HCT116 (cell line): ENCODE measurements at regions not wholly inside any gene's neighbourhood (a gene's known extent, or its start where the extent isn't known, plus 50 kb on each side); places are given as distances from the start of the nearest gene placed in this dataset.

Experiments used
- ATAC-seq: fragments of 200-7000 bp; cut with Tn5 transposase; 2 replicates; pipeline ENCODE4 v1.9.1; 2020; ENCODE audit warnings: mild to moderate bottlenecking, moderate library complexity
- BruUV-seq: library from RNA; stranded (reverse); fragments of 400-500 nt; replicated peaks from 2 replicates; lab custom pipeline; 2021; lab: Mats Ljungman, UMichigan
- CTCF ChIA-PET: fragments of 300-600 bp; sonication (Branson Sonifier 250); formaldehyde crosslinking; loops from one replicate; lab custom pipeline; 2021; ENCODE audit warnings: antibody characterized with exemption; lab: Charles Lee
- POLR2A ChIA-PET: fragments of 300-600, 350-600 bp; sonication (Branson Sonifier 250); formaldehyde crosslinking; loops from one replicate; lab custom pipeline; 2021; ENCODE audit warnings: antibody characterized with exemption; lab: Charles Lee
- RAD21 ChIA-PET, 2 experiments: fragments of 300-600 bp; sonication (Branson Sonifier 250); formaldehyde crosslinking; loops; one replicate each; lab custom pipeline; 2023; ENCODE audit warnings: low total read pairs in 2 of 2; ENCODE audit not compliant: uncharacterized antibody in 2 of 2, unreplicated experiment in 2 of 2, low non-redundant PET in 1 of 2; lab: Charles Lee
- DNase-seq: peaks from one replicate; pipeline ENCODE4 v3.0.0-alpha.2; 2010; ENCODE audit warnings: low read depth, low spot score
- H2AFZ ChIP-seq: fragments of 200-600 bp; shearing (Covaris generic), sonication (generic); 2 replicates; pipeline ENCODE4 v1.6.1; 2017; ENCODE audit warnings: low read depth, mixed run types, mixed read lengths, antibody characterized with exemption, low read length; ENCODE audit not compliant: poor library complexity, severe bottlenecking
- H3K27ac ChIP-seq: 2 replicates; pipeline ENCODE4 v1.5.1; 2012; ENCODE audit warnings: low read depth, low read length
- H3K27me3 ChIP-seq: fragments of 200-600 bp; sonication (generic); 2 replicates; pipeline ENCODE4 v1.6.1; 2016; ENCODE audit warnings: mixed run types, low read length, mixed read lengths; ENCODE audit not compliant: insufficient read depth
- H3K36me3 ChIP-seq, 2 experiments: fragments of 200-500 bp in 1 of 2; fragments of 200-600 bp in 1 of 2; sonication (Bioruptor generic) in 1 of 2; sonication (generic) in 1 of 2; 2 replicates each; pipeline versions ENCODE4 v1.5.1 to v1.6.1; 2014 to 2016; ENCODE audit warnings: low read length in 2 of 2, inconsistent platforms in 1 of 2, mixed read lengths in 1 of 2, mixed run types in 1 of 2; ENCODE audit not compliant: insufficient read depth in 2 of 2, control insufficient read depth in 1 of 2
- H3K4me1 ChIP-seq, 2 experiments: fragments of 200-600 bp in 1 of 2; sonication (generic) in 1 of 2; 2 replicates each; pipeline versions ENCODE4 v1.5.1 to v1.6.1; 2012 to 2017; ENCODE audit warnings: low read length in 2 of 2, inconsistent platforms in 1 of 2, mild to moderate bottlenecking in 1 of 2, mixed read lengths in 1 of 2, mixed run types in 1 of 2, moderate library complexity in 1 of 2; ENCODE audit not compliant: insufficient read depth in 2 of 2, control insufficient read depth in 1 of 2
- H3K4me2 ChIP-seq: fragments of 200-600 bp; sonication (generic); 2 replicates; pipeline ENCODE4 v1.6.1; 2017; ENCODE audit warnings: mixed run types, low read length, mixed read lengths
- H3K4me3 ChIP-seq, 2 experiments: fragments of 200-600 bp in 1 of 2; sonication (generic) in 1 of 2; replicated peaks in 1 of 2; 2 replicates each; pipeline ENCODE4 v1.5.1; 2011 to 2016; ENCODE audit warnings: low read length in 2 of 2, control low read depth in 1 of 2, low read depth in 1 of 2, mild to moderate bottlenecking in 1 of 2, mixed read lengths in 1 of 2, mixed run types in 1 of 2
- H3K79me2 ChIP-seq: fragments of 200-600 bp; sonication (generic); 2 replicates; pipeline ENCODE4 v1.6.1; 2017; ENCODE audit warnings: mild to moderate bottlenecking, mixed run types, low read length, moderate library complexity, mixed read lengths; ENCODE audit not compliant: insufficient read depth
- H3K9ac ChIP-seq: fragments of 200-600 bp; sonication (generic); 2 replicates; pipeline ENCODE4 v1.6.1; 2016; ENCODE audit warnings: low read length, mixed read lengths
- H3K9me2 ChIP-seq: fragments of 200-600 bp; sonication (generic), shearing (Covaris generic); 2 replicates; pipeline ENCODE4 v1.6.1; 2017; ENCODE audit warnings: mixed run types, mild to moderate bottlenecking, moderate library complexity; ENCODE audit not compliant: insufficient read depth
- H3K9me3 ChIP-seq, 2 experiments: fragments of 200-500 bp in 1 of 2; fragments of 200-600 bp in 1 of 2; sonication (Bioruptor generic) in 1 of 2; sonication (generic) in 1 of 2; 2 replicates each; pipeline ENCODE4 v1.6.1; 2014 to 2017; ENCODE audit warnings: low read length in 2 of 2, mixed read lengths in 2 of 2, inconsistent platforms in 1 of 2, low read depth in 1 of 2, mild to moderate bottlenecking in 1 of 2, mixed run types in 1 of 2, moderate library complexity in 1 of 2; ENCODE audit not compliant: control insufficient read depth in 1 of 2, insufficient read depth in 1 of 2
- H4K20me1 ChIP-seq: fragments of 200-600 bp; sonication (generic), shearing (Covaris generic); 2 replicates; pipeline ENCODE4 v1.6.1; 2017; ENCODE audit warnings: mixed run types, mild to moderate bottlenecking, moderate library complexity; ENCODE audit not compliant: insufficient read depth
- CBX3 ChIP-seq: IDR thresholded peaks from 2 replicates; pipeline ENCODE4 v1.6.1; 2012; ENCODE audit warnings: low read depth
- CEBPB ChIP-seq: IDR thresholded peaks from 2 replicates; pipeline ENCODE4 v1.6.1; 2012; ENCODE audit warnings: low read depth
- ELF1 ChIP-seq: IDR thresholded peaks from 2 replicates; pipeline ENCODE4 v1.6.1; 2012; ENCODE audit warnings: low read depth, borderline replicate concordance
- EZH2 ChIP-seq: fragments of 200-600 bp; sonication (generic); IDR thresholded peaks from 2 replicates; pipeline ENCODE4 v1.6.1; 2017; ENCODE audit warnings: antibody characterized with exemption, mixed run types
- EZH2phosphoT487 ChIP-seq: fragments of 200-600 bp; IDR thresholded peaks from 2 replicates; pipeline ENCODE4 v1.6.1; 2018; ENCODE audit warnings: antibody characterized with exemption, borderline replicate concordance
- JUND ChIP-seq: IDR thresholded peaks from 2 replicates; pipeline ENCODE4 v1.6.1; 2012
- POLR2AphosphoS5 ChIP-seq: IDR thresholded peaks from 2 replicates; pipeline ENCODE4 v1.6.1; 2011; ENCODE audit warnings: mild to moderate bottlenecking, low read depth, low read length, moderate library complexity
- RAD21 ChIP-seq: IDR thresholded peaks from 2 replicates; pipeline ENCODE4 v1.6.1; 2012; ENCODE audit warnings: low read depth, mild to moderate bottlenecking
- SIN3A ChIP-seq: IDR thresholded peaks from 2 replicates; pipeline ENCODE4 v1.6.1; 2012; ENCODE audit warnings: low read depth
- SRF ChIP-seq: IDR thresholded peaks from 2 replicates; pipeline ENCODE4 v1.6.1; 2012; ENCODE audit warnings: low read depth
- TCF7L2 ChIP-seq: IDR thresholded peaks from 2 replicates; pipeline ENCODE4 v1.7.0; 2011; ENCODE audit warnings: borderline replicate concordance, inconsistent platforms; ENCODE audit not compliant: insufficient read depth, insufficient read length; ENCODE audit errors: extremely low read depth
- YY1 ChIP-seq: IDR thresholded peaks from 2 replicates; pipeline ENCODE4 v1.6.1; 2011; ENCODE audit warnings: low read length, low read depth, moderate library complexity, mild to moderate bottlenecking; ENCODE audit not compliant: insufficient replicate concordance; ENCODE audit errors: extremely low read depth
- ZFX ChIP-seq: fragments of 450-650 bp; IDR thresholded peaks from 2 replicates; pipeline ENCODE4 v1.6.1; 2017
- ZNF274 ChIP-seq: fragments of 200-500 bp; sonication (Bioruptor generic); IDR thresholded peaks from 2 replicates; pipeline ENCODE4 v1.6.1; 2014; ENCODE audit warnings: mild to moderate bottlenecking, low read depth, low read length, inconsistent platforms
- intact Hi-C: fragments of 100-400 bp; cut with micrococcal nuclease; formaldehyde crosslinking; loops from 2 replicates; pipeline ENCODE4 v1.10.0; 2022
- TF ChIP-seq, protein P1 (sequence below), 3 experiments: fragments of 200-600 bp in 1 of 3; sonication (generic) in 1 of 3; IDR thresholded peaks in 2 of 3; conservative IDR thresholded peaks in 1 of 3; 2 replicates each; pipeline ENCODE4 v1.5.1; 2012 to 2017; ENCODE audit warnings: low read depth in 2 of 3, low read length in 2 of 3, antibody characterized with exemption in 1 of 3, borderline replicate concordance in 1 of 3, control low read depth in 1 of 3, mild to moderate bottlenecking in 1 of 3, mixed read lengths in 1 of 3, mixed run types in 1 of 3, moderate library complexity in 1 of 3; ENCODE audit not compliant: insufficient read depth in 1 of 3
- TF ChIP-seq, protein P2 (sequence below): IDR thresholded peaks from 2 replicates; pipeline ENCODE4 v1.6.1; 2012

DNA sequence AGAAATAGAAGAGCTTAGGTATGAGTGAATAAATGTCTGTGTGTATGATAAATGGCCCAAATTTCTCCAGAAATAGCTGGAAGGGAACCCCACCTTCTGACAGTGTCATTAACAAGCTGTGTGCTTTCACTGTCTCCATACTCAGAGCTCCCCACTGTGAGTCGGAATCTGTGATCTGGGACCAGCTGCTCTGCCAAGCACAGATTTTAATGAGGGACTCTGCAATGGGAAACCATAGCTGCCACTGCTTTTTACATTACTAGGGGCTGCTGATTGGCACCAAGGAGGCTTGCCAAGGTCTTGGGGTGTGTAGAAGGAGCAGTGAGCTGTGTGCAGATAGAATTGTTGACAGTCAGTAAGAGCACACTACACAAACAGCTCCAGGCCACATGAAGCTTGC lies 244.2 kb upstream of the CCDC196 start (continued):
- TF ChIP-seq SIN3A, result no peak

DNA sequence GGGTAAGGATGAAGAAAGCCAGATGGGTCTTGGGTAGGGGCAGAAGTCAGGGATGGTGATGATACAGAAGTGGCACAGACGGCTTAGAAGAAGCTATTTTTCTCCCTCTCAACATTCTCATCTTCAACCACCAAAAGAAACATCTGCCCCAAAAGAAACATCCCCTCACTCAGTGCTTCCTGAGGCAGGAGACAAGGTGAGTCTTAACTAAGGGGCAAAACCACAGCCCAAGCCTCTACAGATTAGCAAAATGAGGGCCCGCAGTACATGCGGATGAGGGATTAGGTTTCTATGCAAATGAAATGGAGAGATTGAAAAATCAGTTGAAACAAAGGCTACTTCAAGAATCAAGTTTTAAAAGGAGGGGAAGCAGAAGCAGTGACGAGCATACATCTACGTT lies 241.3 kb upstream of the CCDC196 start:
- DNase-seq (no peak), ATAC-seq (no peak)
- H3K9me2 ChIP-seq, result no peaks in the 10 kb centered on the region
- ChIA-PET POLR2A (no interaction called here), CTCF (no interaction called here), RAD21 (no interaction called here)
- no peaks in the 10 kb centered on the region for H4K20me1 ChIP-seq
- no peaks in the 10 kb centered on the region for H3K36me3 ChIP-seq
- BruUV-seq, result no TSS peak
- H3K9me3 ChIP-seq, result no peaks in the 10 kb centered on the region
- H3K27ac ChIP-seq, result no peak overlapping the region
- no peaks in the 10 kb centered on the region for H3K79me2 ChIP-seq
- H3K4me1 ChIP-seq, result 0 out of 4 replicates have a peak, but pooled peaks cover 0 to 2% of the 10 kb centered on the region in 2 experiments
- TF ChIP-seq CEBPB (no peak), POLR2AphosphoS5 (no peak), RAD21 (no peak), CBX3 (no peak), ELF1 (no peak), ZNF274 (no peak), JUND (no peak), EZH2 (no peak), TCF7L2 (no peak), SRF (no peak), ZFX (no peak), SIN3A (no peak), YY1 (no peak), EZH2phosphoT487 (no peak)
- TF ChIP-seq, protein P1, sequence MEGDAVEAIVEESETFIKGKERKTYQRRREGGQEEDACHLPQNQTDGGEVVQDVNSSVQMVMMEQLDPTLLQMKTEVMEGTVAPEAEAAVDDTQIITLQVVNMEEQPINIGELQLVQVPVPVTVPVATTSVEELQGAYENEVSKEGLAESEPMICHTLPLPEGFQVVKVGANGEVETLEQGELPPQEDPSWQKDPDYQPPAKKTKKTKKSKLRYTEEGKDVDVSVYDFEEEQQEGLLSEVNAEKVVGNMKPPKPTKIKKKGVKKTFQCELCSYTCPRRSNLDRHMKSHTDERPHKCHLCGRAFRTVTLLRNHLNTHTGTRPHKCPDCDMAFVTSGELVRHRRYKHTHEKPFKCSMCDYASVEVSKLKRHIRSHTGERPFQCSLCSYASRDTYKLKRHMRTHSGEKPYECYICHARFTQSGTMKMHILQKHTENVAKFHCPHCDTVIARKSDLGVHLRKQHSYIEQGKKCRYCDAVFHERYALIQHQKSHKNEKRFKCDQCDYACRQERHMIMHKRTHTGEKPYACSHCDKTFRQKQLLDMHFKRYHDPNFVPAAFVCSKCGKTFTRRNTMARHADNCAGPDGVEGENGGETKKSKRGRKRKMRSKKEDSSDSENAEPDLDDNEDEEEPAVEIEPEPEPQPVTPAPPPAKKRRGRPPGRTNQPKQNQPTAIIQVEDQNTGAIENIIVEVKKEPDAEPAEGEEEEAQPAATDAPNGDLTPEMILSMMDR (IDR thresholded peaks at IDR 0.05 in 2 of 3, conservative IDR thresholded peaks at IDR 0.05 in 1 of 3; ENCODE audit: borderline replicate concordance in 1 of 3, insufficient read depth in 1 of 3, low read depth in 2 of 3, low read length in 2 of 3), result no peak
- TF ChIP-seq, protein P2, sequence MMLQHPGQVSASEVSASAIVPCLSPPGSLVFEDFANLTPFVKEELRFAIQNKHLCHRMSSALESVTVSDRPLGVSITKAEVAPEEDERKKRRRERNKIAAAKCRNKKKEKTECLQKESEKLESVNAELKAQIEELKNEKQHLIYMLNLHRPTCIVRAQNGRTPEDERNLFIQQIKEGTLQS, result no peak
- no peaks in the 10 kb centered on the region; the same call in 1 of the 2 replicates for H3K27me3 ChIP-seq
- no peak overlapping the region for H3K9ac ChIP-seq
- no peak overlapping the region for H2AFZ ChIP-seq
- H3K4me2 ChIP-seq, result no peak overlapping the region
- H3K4me3 ChIP-seq, result no peak overlapping the region
- intact Hi-C loops, result no loop called here
